Breast epithelium (tissue), 4 donors: ENCODE measurements at regions not wholly inside any gene's neighbourhood (a gene's known extent, or its start where the extent isn't known, plus 50 kb on each side); places are given as distances from the start of the nearest gene placed in this dataset.

Source experiments
- DNase-seq, 2 donors: peaks; one replicate each; pipeline ENCODE4 v3.0.0-alpha.2; 2019; ENCODE audit warnings: low spot score in 2 of 2
- H3K27ac ChIP-seq, 2 donors: fragments of 200-600 bp; sonication (generic) in 1 of 2; one replicate each; pipeline ENCODE4 v1.5.1; 2016 to 2019; ENCODE audit warnings: mild to moderate bottlenecking in 1 of 2
- H3K27me3 ChIP-seq, 2 donors: fragments of 200-600 bp; sonication (generic) in 1 of 2; one replicate each; pipeline versions ENCODE4 v1.5.1 to v1.6.0; 2017 to 2019; ENCODE audit warnings: control low read depth in 1 of 2, mild to moderate bottlenecking in 1 of 2
- H3K36me3 ChIP-seq: fragments of 200-600 bp; one replicate; pipeline ENCODE4 v1.5.1; 2019
- H3K4me1 ChIP-seq, 2 donors: fragments of 200-600 bp; sonication (generic); one replicate each; pipeline ENCODE4 v1.5.1; 2016 to 2019; ENCODE audit warnings: control low read depth in 1 of 2
- H3K4me3 ChIP-seq, 3 donors: fragments of 200-600 bp; sonication (generic); 1 replicate in 2 of 3; 2 replicates in 1 of 3; pipeline ENCODE4 v1.5.1; 2016 to 2019; ENCODE audit warnings: mild to moderate bottlenecking in 3 of 3, moderate library complexity in 2 of 3
- H3K9me3 ChIP-seq, 2 donors: fragments of 200-600 bp; sonication (generic) in 1 of 2; one replicate each; pipeline ENCODE4 v1.5.1; 2016 to 2019; ENCODE audit warnings: control low read depth in 1 of 2
- POLR2A ChIP-seq: fragments of 450-650 bp; IDR thresholded peaks from one replicate; pipeline ENCODE4 v1.6.1; 2016; ENCODE audit warnings: antibody characterized with exemption, mild to moderate bottlenecking, moderate library complexity
- POLR2AphosphoS5 ChIP-seq, 3 donors: sonication (generic); formaldehyde crosslinking; IDR thresholded peaks; one replicate each; pipeline ENCODE4 v1.6.1; 2017; ENCODE audit warnings: antibody characterized with exemption in 3 of 3
- intact Hi-C: fragments of 100-400 bp; cut with DNase I; formaldehyde crosslinking; loops from one replicate; pipeline ENCODE4 v1.15.1; 2023; ENCODE audit warnings: low total_unique reads
- TF ChIP-seq, protein P1 (sequence below), 3 donors: fragments of 450-650 bp; IDR thresholded peaks; one replicate each; pipeline ENCODE4 v1.5.1; 2016 to 2017; ENCODE audit warnings: antibody characterized with exemption in 3 of 3, mild to moderate bottlenecking in 3 of 3, moderate library complexity in 3 of 3

DNA sequence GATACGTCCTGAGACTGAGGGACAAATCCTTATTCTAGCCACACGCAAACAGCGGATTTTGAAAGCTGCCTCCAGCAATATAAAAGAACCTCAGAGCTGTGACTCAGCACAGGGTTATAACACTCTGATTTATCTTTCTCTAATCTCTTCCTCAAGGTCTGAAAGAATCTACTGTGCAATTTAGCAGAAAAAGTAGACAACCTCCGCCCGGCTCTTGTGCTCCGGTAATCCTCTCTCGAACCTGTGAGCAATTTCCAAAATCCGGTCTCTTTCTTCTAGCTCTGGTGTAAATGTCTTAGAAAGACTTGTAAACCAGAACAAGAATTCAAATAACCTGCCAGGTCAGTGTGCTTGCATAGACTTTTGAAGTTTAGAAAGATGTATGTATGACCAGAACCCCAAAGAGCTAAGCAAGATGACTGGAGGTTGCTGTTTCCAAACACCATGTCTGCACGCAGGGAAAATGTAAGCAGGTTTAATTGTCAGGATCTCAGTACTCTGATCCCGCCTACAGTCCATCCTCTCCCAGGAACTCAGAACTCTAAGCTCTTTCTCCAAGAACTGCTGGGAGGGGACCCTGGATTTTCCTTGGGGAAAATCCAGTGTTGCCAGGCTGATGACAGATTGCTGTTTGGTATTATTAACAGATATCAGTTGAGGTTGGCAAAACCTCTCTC is 338.1 kb downstream of the RFC3 start:
- no peaks in the 10 kb centered on the region for H3K36me3 ChIP-seq
- H3K27ac ChIP-seq = peak overlapping the region; percentile 45 to 48
- no peaks in the 10 kb centered on the region for H3K27me3 ChIP-seq
- H3K4me1 ChIP-seq = no peaks in the 10 kb centered on the region
- no peak for DNase-seq
- intact Hi-C loops = no loop called here
- TF ChIP-seq POLR2AphosphoS5 (IDR thresholded peaks at IDR 0.05) (no peak), POLR2A (no peak)
- TF ChIP-seq, protein P1, sequence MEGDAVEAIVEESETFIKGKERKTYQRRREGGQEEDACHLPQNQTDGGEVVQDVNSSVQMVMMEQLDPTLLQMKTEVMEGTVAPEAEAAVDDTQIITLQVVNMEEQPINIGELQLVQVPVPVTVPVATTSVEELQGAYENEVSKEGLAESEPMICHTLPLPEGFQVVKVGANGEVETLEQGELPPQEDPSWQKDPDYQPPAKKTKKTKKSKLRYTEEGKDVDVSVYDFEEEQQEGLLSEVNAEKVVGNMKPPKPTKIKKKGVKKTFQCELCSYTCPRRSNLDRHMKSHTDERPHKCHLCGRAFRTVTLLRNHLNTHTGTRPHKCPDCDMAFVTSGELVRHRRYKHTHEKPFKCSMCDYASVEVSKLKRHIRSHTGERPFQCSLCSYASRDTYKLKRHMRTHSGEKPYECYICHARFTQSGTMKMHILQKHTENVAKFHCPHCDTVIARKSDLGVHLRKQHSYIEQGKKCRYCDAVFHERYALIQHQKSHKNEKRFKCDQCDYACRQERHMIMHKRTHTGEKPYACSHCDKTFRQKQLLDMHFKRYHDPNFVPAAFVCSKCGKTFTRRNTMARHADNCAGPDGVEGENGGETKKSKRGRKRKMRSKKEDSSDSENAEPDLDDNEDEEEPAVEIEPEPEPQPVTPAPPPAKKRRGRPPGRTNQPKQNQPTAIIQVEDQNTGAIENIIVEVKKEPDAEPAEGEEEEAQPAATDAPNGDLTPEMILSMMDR (IDR thresholded peaks at IDR 0.05) = no peak
- no peaks in the 10 kb centered on the region for H3K9me3 ChIP-seq
- H3K4me3 ChIP-seq = no peak overlapping the region

- Histone ChIP-seq H3K27ac (peak overlapping the region; percentile 45 to 48), H3K4me1 (no peaks in the 10 kb centered on the region), H3K4me3 (peak overlapping the region in 1 of 3 donors; percentile 31), H3K9me3 (no peaks in the 10 kb centered on the region), H3K27me3 (no peaks in the 10 kb centered on the region), H3K36me3 (no peaks in the 10 kb centered on the region)
- DNase-seq = peak; percentile 77
- intact Hi-C loops = no loop called here
- TF ChIP-seq POLR2A = no peak
- TF ChIP-seq, protein P1 (IDR thresholded peaks at IDR 0.05) = no peak
- peak in 1 of 3 donors; percentile 23 for TF ChIP-seq POLR2AphosphoS5 (IDR thresholded peaks at IDR 0.05)
Measured at GRCh38 chr13:34156841-34157365, 339.0 kb downstream of the RFC3 start.

- no peak for DNase-seq
- H3K9me3 ChIP-seq = no peaks in the 10 kb centered on the region
- intact Hi-C loops = no loop called here
- H3K36me3 ChIP-seq = no peaks in the 10 kb centered on the region
- H3K4me1 ChIP-seq = no peaks in the 10 kb centered on the region
- no peak overlapping the region for H3K4me3 ChIP-seq
- H3K27ac ChIP-seq = no peak overlapping the region
- TF ChIP-seq POLR2AphosphoS5 (IDR thresholded peaks at IDR 0.05) (no peak), POLR2A (no peak)
- TF ChIP-seq, protein P1 (IDR thresholded peaks at IDR 0.05) = no peak
- no peaks in the 10 kb centered on the region for H3K27me3 ChIP-seq
Measured at GRCh38 chr13:34159946-34160345, 342.0 kb downstream of the RFC3 start.

GRCh38 chr13:34161931-34162543 is 344.1 kb downstream of the RFC3 start:
- TF ChIP-seq POLR2A (no peak), POLR2AphosphoS5 (IDR thresholded peaks at IDR 0.05) (no peak)
- TF ChIP-seq, protein P1 (IDR thresholded peaks at IDR 0.05) = no peak
- DNase-seq = no peak
- no peaks in the 10 kb centered on the region for H3K4me1 ChIP-seq
- intact Hi-C loops = no loop called here
- no peaks in the 10 kb centered on the region for H3K36me3 ChIP-seq
- H3K4me3 ChIP-seq = peak overlapping the region in 1 of 3 donors; percentile 4
- no peaks in the 10 kb centered on the region for H3K27me3 ChIP-seq
- H3K9me3 ChIP-seq = no peaks in the 10 kb centered on the region
- peak overlapping the region; percentile 54 to 60 for H3K27ac ChIP-seq

GRCh38 chr13:34162544-34162933 is 344.6 kb downstream of the RFC3 start:
- no peaks in the 10 kb centered on the region for H3K4me1 ChIP-seq
- no peaks in the 10 kb centered on the region for H3K36me3 ChIP-seq
- intact Hi-C loops = no loop called here
- H3K27ac ChIP-seq = peak overlapping the region; percentile 6 to 60
- TF ChIP-seq, protein P1 (IDR thresholded peaks at IDR 0.05) = no peak
- TF ChIP-seq POLR2A (no peak), POLR2AphosphoS5 (IDR thresholded peaks at IDR 0.05) (no peak)
- no peaks in the 10 kb centered on the region for H3K9me3 ChIP-seq
- H3K4me3 ChIP-seq = peak overlapping the region in 1 of 3 donors; percentile 4
- H3K27me3 ChIP-seq = no peaks in the 10 kb centered on the region
- no peak for DNase-seq
